ENCODE measurements at regions not wholly inside any gene's neighbourhood (a gene's known extent, or its start where the extent isn't known, plus 50 kb on each side); places are given as distances from the start of the nearest gene placed in this dataset.

DNA sequence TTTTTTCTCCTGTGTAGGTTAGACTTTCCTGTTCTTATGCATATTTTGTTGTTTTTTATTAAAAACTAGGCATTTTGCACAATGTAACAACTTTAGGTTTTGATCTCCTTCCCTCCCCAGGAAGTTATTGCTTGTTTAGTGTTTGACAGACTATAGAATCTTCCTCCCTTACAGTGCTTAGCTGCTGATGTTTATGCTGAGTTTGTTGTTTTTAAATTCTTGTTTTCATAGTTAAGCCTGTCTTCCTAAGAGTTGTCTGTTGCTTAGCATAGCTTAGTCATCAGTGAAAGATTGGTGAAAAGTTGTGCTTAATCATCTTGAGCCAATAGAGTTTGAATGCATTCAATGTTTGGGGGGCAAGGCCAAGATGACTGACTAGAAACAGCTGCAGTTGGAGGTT, 157.5 kb downstream of the NKX6-1 start:
- Mint-ChIP-seq H3K9me3 (peaks cover 62% of the 10 kb centered on the region), H3K4me3 (no peak overlapping the region), H3K27me3 (ENCODE audit: low read depth, poor library complexity) (no peaks in the 10 kb centered on the region), H3K4me1 (no peaks in the 10 kb centered on the region), H3K36me3 (ENCODE audit: low read depth) (peaks cover 14% of the 10 kb centered on the region), H3K27ac (no peak overlapping the region)
- TF ChIP-seq CTCF (IDR thresholded peaks at IDR 0.05) = no peak
- DNase-seq = no peak

GRCh38 chr4:84338367-84338766, 160.7 kb downstream of the NKX6-1 start:
- no peaks in the 10 kb centered on the region for H3K4me1 Mint-ChIP-seq
- no peak overlapping the region for H3K27ac Mint-ChIP-seq
- H3K36me3 Mint-ChIP-seq (ENCODE audit: low read depth) = peaks cover 3% of the 10 kb centered on the region
- TF ChIP-seq CTCF (IDR thresholded peaks at IDR 0.05) = no peak
- no peak overlapping the region for H3K4me3 Mint-ChIP-seq
- DNase-seq = no peak
- no peaks in the 10 kb centered on the region for H3K27me3 Mint-ChIP-seq (ENCODE audit: low read depth, poor library complexity)
- peaks cover 34% of the 10 kb centered on the region for H3K9me3 Mint-ChIP-seq

- H3K4me3 Mint-ChIP-seq = no peak overlapping the region
- no peaks in the 10 kb centered on the region for H3K27me3 Mint-ChIP-seq (ENCODE audit: low read depth, poor library complexity)
- peaks cover 29% of the 10 kb centered on the region for H3K9me3 Mint-ChIP-seq
- no peaks in the 10 kb centered on the region for H3K4me1 Mint-ChIP-seq
- TF ChIP-seq CTCF (IDR thresholded peaks at IDR 0.05) = no peak
- DNase-seq = no peak
- H3K36me3 Mint-ChIP-seq (ENCODE audit: low read depth) = no peaks in the 10 kb centered on the region
- H3K27ac Mint-ChIP-seq = no peak overlapping the region
Measured at GRCh38 chr4:84336964-84337705, 162.0 kb downstream of the NKX6-1 start.

- H3K36me3 Mint-ChIP-seq (ENCODE audit: low read depth) = no peaks in the 10 kb centered on the region
- H3K9me3 Mint-ChIP-seq = peaks cover 11% of the 10 kb centered on the region
- no peak overlapping the region for H3K4me3 Mint-ChIP-seq
- H3K27me3 Mint-ChIP-seq (ENCODE audit: low read depth, poor library complexity) = no peaks in the 10 kb centered on the region
- peaks cover 18% of the 10 kb centered on the region for H3K4me1 Mint-ChIP-seq
- no peak for TF ChIP-seq CTCF (IDR thresholded peaks at IDR 0.05)
- DNase-seq = no peak
- no peak overlapping the region for H3K27ac Mint-ChIP-seq
Measured at GRCh38 chr4:84327526-84327925, 171.6 kb downstream of the NKX6-1 start.

- no peak for TF ChIP-seq CTCF (IDR thresholded peaks at IDR 0.05)
- Mint-ChIP-seq H3K4me3 (no peak overlapping the region), H3K27ac (no peak overlapping the region), H3K4me1 (peaks cover 18% of the 10 kb centered on the region), H3K9me3 (peaks cover 5% of the 10 kb centered on the region), H3K36me3 (ENCODE audit: low read depth) (no peaks in the 10 kb centered on the region), H3K27me3 (ENCODE audit: low read depth, poor library complexity) (no peaks in the 10 kb centered on the region)
- DNase-seq = no peak
Measured at GRCh38 chr4:84325625-84326024, 173.5 kb downstream of the NKX6-1 start.
